ENCODE measurements at regions not wholly inside any gene's neighbourhood (a gene's known extent, or its start where the extent isn't known, plus 50 kb on each side); places are given as distances from the start of the nearest gene placed in this dataset.

DNA sequence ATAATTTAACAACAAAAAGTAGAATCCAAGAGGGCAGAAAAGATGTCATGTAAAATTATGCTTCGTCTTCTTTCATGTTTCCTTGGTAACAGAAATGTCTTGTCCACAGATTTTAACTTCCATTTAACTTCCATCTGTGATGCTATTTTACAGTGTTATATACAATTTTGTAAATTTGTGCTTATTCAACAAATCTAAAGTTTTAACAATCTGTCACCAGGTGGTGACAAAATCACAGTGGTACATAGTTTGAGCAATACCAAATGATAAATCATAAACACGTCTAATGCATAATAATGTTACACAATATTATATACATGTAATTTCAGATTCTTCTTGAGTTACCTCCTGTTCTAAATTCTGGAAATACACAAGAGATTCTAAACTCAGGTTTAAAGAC, 784.4 kb upstream of the CELF2 start:
- Histone ChIP-seq H4K20me1 (replicated peaks; ENCODE audit: control insufficient read depth, extremely low read depth, insufficient read depth, low read length) (no peaks in the 10 kb centered on the region), H3K36me3 (ENCODE audit: control insufficient read depth in 2 of 2, extremely low read depth in 1 of 2, insufficient read depth in 2 of 2, low read length in 2 of 2) (no peaks in the 10 kb centered on the region), H3K4me1 (ENCODE audit: control insufficient read depth, extremely low read depth, insufficient read depth, low read length) (no peaks in the 10 kb centered on the region), H3K9me1 (replicated peaks; ENCODE audit: control insufficient read depth, extremely low read depth, insufficient read depth, low read length) (no peaks in the 10 kb centered on the region), H3K9ac (replicated peaks; ENCODE audit: extremely low read depth, insufficient read depth, low read length) (no peak overlapping the region), H3K79me2 (ENCODE audit: control insufficient read depth, insufficient read depth, low read length) (no peaks in the 10 kb centered on the region), H3K9me3 (replicated peaks; ENCODE audit: control insufficient read depth, insufficient read depth, low read length) (peaks cover 2% of the 10 kb centered on the region), H3K27ac (ENCODE audit: insufficient read depth, low read depth, low read length) (no peak overlapping the region), H3K4me3 (replicated peaks in 1 of 3; ENCODE audit: insufficient read depth in 1 of 3, low read depth in 1 of 3, low read length in 3 of 3) (no peak overlapping the region), H3K4me2 (ENCODE audit: insufficient read depth, low read length) (no peak overlapping the region), H2AFZ (ENCODE audit: low read depth, low read length) (no peak overlapping the region), H3K27me3 (ENCODE audit: control insufficient read depth in 2 of 2, insufficient read depth in 2 of 2, low read length in 2 of 2) (no peaks in the 10 kb centered on the region)
- DNase-seq (ENCODE audit: low read depth, low spot score) (peak; percentile 9), FAIRE-seq (no peak)
- dilution Hi-C loops (cut with MboI; ENCODE audit: extremely low pct_ligation_motif_present, low sequenced_read_pairs) = no loop called here
- TF ChIP-seq EZH2 (IDR thresholded peaks at IDR 0.05; ENCODE audit: borderline replicate concordance, low read depth, low read length, severe bottlenecking) = no peak
- ChIA-PET CTCF (no interaction called here), POLR2A (no interaction called here)
- intact Hi-C loops (cut with micrococcal nuclease) = loop anchor here (5.0 kb wide), 1 partner anchor 804 kb away; no protein-coding TSS in a partner anchor
- BruUV-seq (replicated peaks) = no TSS peak

DNA sequence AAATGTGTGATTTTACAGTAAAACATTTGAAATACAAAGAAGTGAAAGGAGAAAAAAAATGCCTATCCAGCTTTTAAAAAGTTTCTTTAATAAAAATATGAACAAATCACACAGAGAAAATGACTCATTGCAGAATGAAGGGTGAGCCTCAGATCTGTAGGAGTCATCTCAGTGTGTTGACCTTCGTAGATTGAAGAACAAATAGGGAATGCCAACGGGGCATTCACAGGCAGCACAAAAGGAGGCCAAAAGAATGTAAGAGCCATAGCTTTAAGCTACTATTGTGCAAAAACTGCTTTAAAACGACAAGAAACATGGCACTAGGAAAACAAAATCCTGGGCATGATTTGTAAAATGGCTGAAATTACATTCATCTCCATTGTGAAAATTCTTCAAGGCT, 782.7 kb upstream of the CELF2 start:
- no peaks in the 10 kb centered on the region for H3K9me1 ChIP-seq (replicated peaks; ENCODE audit: control insufficient read depth, extremely low read depth, insufficient read depth, low read length)
- no peak for TF ChIP-seq JUN (IDR thresholded peaks at IDR 0.05; ENCODE audit: borderline replicate concordance, insufficient read depth, insufficient read length, low read depth)
- H3K4me3 ChIP-seq (replicated peaks in 1 of 3; ENCODE audit: insufficient read depth in 1 of 3, low read depth in 1 of 3, low read length in 3 of 3) = no peak overlapping the region
- H3K4me2 ChIP-seq (ENCODE audit: insufficient read depth, low read length) = no peak overlapping the region
- ChIA-PET CTCF (interaction anchor here (0.7 kb wide), 1 partner anchor 800 kb away, joined by 3 read pairs; no protein-coding TSS in a partner anchor), POLR2A (no interaction called here)
- peaks cover 2% of the 10 kb centered on the region for H3K9me3 ChIP-seq (replicated peaks; ENCODE audit: control insufficient read depth, insufficient read depth, low read length)
- dilution Hi-C loops (cut with MboI; ENCODE audit: extremely low pct_ligation_motif_present, low sequenced_read_pairs) = no loop called here
- no peak overlapping the region for H3K27ac ChIP-seq (ENCODE audit: insufficient read depth, low read depth, low read length)
- no peaks in the 10 kb centered on the region for H3K27me3 ChIP-seq (ENCODE audit: control insufficient read depth in 2 of 2, insufficient read depth in 2 of 2, low read length in 2 of 2)
- intact Hi-C loops (cut with micrococcal nuclease) = no loop called here
- FAIRE-seq (no peak), DNase-seq (ENCODE audit: low read depth, low spot score) (no peak)
- no TSS peak for BruUV-seq (replicated peaks)
- no peak overlapping the region for H2AFZ ChIP-seq (ENCODE audit: low read depth, low read length)
- no peaks in the 10 kb centered on the region for H4K20me1 ChIP-seq (replicated peaks; ENCODE audit: control insufficient read depth, extremely low read depth, insufficient read depth, low read length)
- no peaks in the 10 kb centered on the region for H3K4me1 ChIP-seq (ENCODE audit: control insufficient read depth, extremely low read depth, insufficient read depth, low read length)
- H3K9ac ChIP-seq (replicated peaks; ENCODE audit: extremely low read depth, insufficient read depth, low read length) = no peak overlapping the region
- H3K36me3 ChIP-seq (ENCODE audit: control insufficient read depth in 2 of 2, extremely low read depth in 1 of 2, insufficient read depth in 2 of 2, low read length in 2 of 2) = no peaks in the 10 kb centered on the region
- H3K79me2 ChIP-seq (ENCODE audit: control insufficient read depth, insufficient read depth, low read length) = no peaks in the 10 kb centered on the region

Data from endothelial cell of umbilical vein (primary cell).